ENCODE measurements at regions not wholly inside any gene's neighbourhood (a gene's known extent, or its start where the extent isn't known, plus 50 kb on each side); places are given as distances from the start of the nearest gene placed in this dataset.
"Not testable (repeated sequence)": the region's sequence is repeated elsewhere in the genome, so short reads cannot be mapped to it uniquely, and the experiment has no call there.

- Histone ChIP-seq H3K4me3 (ENCODE audit: low read depth in 1 of 2, low read length in 2 of 2) (no peak overlapping the region), H3K36me3 (ENCODE audit: control insufficient read depth in 1 of 2, insufficient read depth in 2 of 2, low read length in 2 of 2) (no peaks in the 10 kb centered on the region), H3K9me3 (ENCODE audit: control insufficient read depth in 1 of 2, low read length in 2 of 2) (peaks cover 3 to 4% of the 10 kb centered on the region in 2 donors), H3K9ac (ENCODE audit: low read depth in 1 of 2, low read length in 2 of 2) (no peak overlapping the region), H3K27me3 (ENCODE audit: control insufficient read depth in 1 of 2, insufficient read depth in 2 of 2, low read length in 2 of 2) (no peaks in the 10 kb centered on the region), H3K27ac (ENCODE audit: low read depth, low read length) (no peak overlapping the region), H3K4me1 (ENCODE audit: control insufficient read depth in 1 of 2, insufficient read depth in 2 of 2, low read length in 2 of 2) (no peaks in the 10 kb centered on the region)
These were observed 788.4 kb downstream of the AACS start for GRCh38 chr12:125853670-125854069.

GRCh38 chr12:125856366-125856765 lies 791.1 kb downstream of the AACS start:
- H3K9ac ChIP-seq (ENCODE audit: low read depth in 1 of 2, low read length in 2 of 2): no peak overlapping the region
- H3K27me3 ChIP-seq (ENCODE audit: control insufficient read depth in 1 of 2, insufficient read depth in 2 of 2, low read length in 2 of 2): no peaks in the 10 kb centered on the region
- no peak overlapping the region for H3K4me3 ChIP-seq (ENCODE audit: low read depth in 1 of 2, low read length in 2 of 2)
- no peaks in the 10 kb centered on the region for H3K36me3 ChIP-seq (ENCODE audit: control insufficient read depth in 1 of 2, insufficient read depth in 2 of 2, low read length in 2 of 2)
- H3K9me3 ChIP-seq (ENCODE audit: control insufficient read depth in 1 of 2, low read length in 2 of 2): peaks cover 3 to 4% of the 10 kb centered on the region in 2 donors
- H3K4me1 ChIP-seq (ENCODE audit: control insufficient read depth in 1 of 2, insufficient read depth in 2 of 2, low read length in 2 of 2): no peaks in the 10 kb centered on the region
- H3K27ac ChIP-seq (ENCODE audit: low read depth, low read length): no peak overlapping the region

GRCh38 chr12:125856896-125857295 lies 791.7 kb downstream of the AACS start:
- no peaks in the 10 kb centered on the region for H3K4me1 ChIP-seq (ENCODE audit: control insufficient read depth in 1 of 2, insufficient read depth in 2 of 2, low read length in 2 of 2)

GRCh38 chr12:125860672-125861288 lies 795.5 kb downstream of the AACS start:
- Histone ChIP-seq H3K4me3 (ENCODE audit: low read depth in 1 of 2, low read length in 2 of 2) (no peak overlapping the region), H3K27me3 (ENCODE audit: control insufficient read depth in 1 of 2, insufficient read depth in 2 of 2, low read length in 2 of 2) (no peaks in the 10 kb centered on the region), H3K9ac (ENCODE audit: low read depth in 1 of 2, low read length in 2 of 2) (no peak overlapping the region), H3K9me3 (ENCODE audit: control insufficient read depth in 1 of 2, low read length in 2 of 2) (peaks cover 6% of the 10 kb centered on the region in 2 donors), H3K36me3 (ENCODE audit: control insufficient read depth in 1 of 2, insufficient read depth in 2 of 2, low read length in 2 of 2) (no peaks in the 10 kb centered on the region), H3K27ac (ENCODE audit: low read depth, low read length) (no peak overlapping the region), H3K4me1 (ENCODE audit: control insufficient read depth in 1 of 2, insufficient read depth in 2 of 2, low read length in 2 of 2) (no peaks in the 10 kb centered on the region)

More at GRCh38 chr12:125856896-125857295, 791.7 kb downstream of the AACS start:
- Histone ChIP-seq H3K27me3 (ENCODE audit: control insufficient read depth in 1 of 2, insufficient read depth in 2 of 2, low read length in 2 of 2) (no peaks in the 10 kb centered on the region), H3K36me3 (ENCODE audit: control insufficient read depth in 1 of 2, insufficient read depth in 2 of 2, low read length in 2 of 2) (no peaks in the 10 kb centered on the region), H3K9ac (ENCODE audit: low read depth in 1 of 2, low read length in 2 of 2) (no peak overlapping the region), H3K4me3 (ENCODE audit: low read depth in 1 of 2, low read length in 2 of 2) (no peak overlapping the region), H3K27ac (ENCODE audit: low read depth, low read length) (no peak overlapping the region), H3K9me3 (ENCODE audit: control insufficient read depth in 1 of 2, low read length in 2 of 2) (peaks cover 3% of the 10 kb centered on the region in 2 donors)

- Histone ChIP-seq H3K9ac (ENCODE audit: low read depth in 1 of 2, low read length in 2 of 2) (no peak overlapping the region), H3K4me1 (ENCODE audit: control insufficient read depth in 1 of 2, insufficient read depth in 2 of 2, low read length in 2 of 2) (no peaks in the 10 kb centered on the region), H3K27ac (ENCODE audit: low read depth, low read length) (no peak overlapping the region), H3K27me3 (ENCODE audit: control insufficient read depth in 1 of 2, insufficient read depth in 2 of 2, low read length in 2 of 2) (no peaks in the 10 kb centered on the region), H3K9me3 (ENCODE audit: control insufficient read depth in 1 of 2, low read length in 2 of 2) (peaks cover 6% of the 10 kb centered on the region in 2 donors), H3K36me3 (ENCODE audit: control insufficient read depth in 1 of 2, insufficient read depth in 2 of 2, low read length in 2 of 2) (no peaks in the 10 kb centered on the region), H3K4me3 (ENCODE audit: low read depth in 1 of 2, low read length in 2 of 2) (no peak overlapping the region)
These were observed 796.4 kb downstream of the AACS start for GRCh38 chr12:125861299-125862281.

GRCh38 chr12:125865236-125865635 lies 800.0 kb downstream of the AACS start:
- not testable (repeated sequence) for H3K9ac ChIP-seq (ENCODE audit: low read depth in 1 of 2, low read length in 2 of 2); H3K36me3 ChIP-seq (ENCODE audit: control insufficient read depth in 1 of 2, insufficient read depth in 2 of 2, low read length in 2 of 2); H3K4me3 ChIP-seq (ENCODE audit: low read depth in 1 of 2, low read length in 2 of 2); H3K27me3 ChIP-seq (ENCODE audit: control insufficient read depth in 1 of 2, insufficient read depth in 2 of 2, low read length in 2 of 2); H3K27ac ChIP-seq (ENCODE audit: low read depth, low read length); H3K4me1 ChIP-seq (ENCODE audit: control insufficient read depth in 1 of 2, insufficient read depth in 2 of 2, low read length in 2 of 2)
- H3K9me3 ChIP-seq (ENCODE audit: control insufficient read depth in 1 of 2, low read length in 2 of 2): peaks cover 6 to 12% of the 10 kb centered on the region in 2 donors

GRCh38 chr12:125871811-125872594 lies 806.8 kb downstream of the AACS start:
- Histone ChIP-seq H3K9ac (ENCODE audit: low read depth in 1 of 2, low read length in 2 of 2) (no peak overlapping the region), H3K9me3 (ENCODE audit: control insufficient read depth in 1 of 2, low read length in 2 of 2) (peaks cover 0 to 12% of the 10 kb centered on the region in 2 donors), H3K4me3 (ENCODE audit: low read depth in 1 of 2, low read length in 2 of 2) (no peak overlapping the region), H3K27me3 (ENCODE audit: control insufficient read depth in 1 of 2, insufficient read depth in 2 of 2, low read length in 2 of 2) (no peaks in the 10 kb centered on the region), H3K27ac (ENCODE audit: low read depth, low read length) (no peak overlapping the region), H3K4me1 (ENCODE audit: control insufficient read depth in 1 of 2, insufficient read depth in 2 of 2, low read length in 2 of 2) (no peaks in the 10 kb centered on the region), H3K36me3 (ENCODE audit: control insufficient read depth in 1 of 2, insufficient read depth in 2 of 2, low read length in 2 of 2) (no peaks in the 10 kb centered on the region)

- H3K9ac ChIP-seq (ENCODE audit: low read depth in 1 of 2, low read length in 2 of 2): no peak overlapping the region
- no peaks in the 10 kb centered on the region for H3K36me3 ChIP-seq (ENCODE audit: control insufficient read depth in 1 of 2, insufficient read depth in 2 of 2, low read length in 2 of 2)
- no peak overlapping the region for H3K27ac ChIP-seq (ENCODE audit: low read depth, low read length)
- H3K4me3 ChIP-seq (ENCODE audit: low read depth in 1 of 2, low read length in 2 of 2): no peak overlapping the region
- no peaks in the 10 kb centered on the region for H3K4me1 ChIP-seq (ENCODE audit: control insufficient read depth in 1 of 2, insufficient read depth in 2 of 2, low read length in 2 of 2)
- peaks cover 0 to 8% of the 10 kb centered on the region in 2 donors for H3K9me3 ChIP-seq (ENCODE audit: control insufficient read depth in 1 of 2, low read length in 2 of 2)
- H3K27me3 ChIP-seq (ENCODE audit: control insufficient read depth in 1 of 2, insufficient read depth in 2 of 2, low read length in 2 of 2): no peaks in the 10 kb centered on the region
These were observed 807.8 kb downstream of the AACS start for GRCh38 chr12:125873016-125873415.

DNA sequence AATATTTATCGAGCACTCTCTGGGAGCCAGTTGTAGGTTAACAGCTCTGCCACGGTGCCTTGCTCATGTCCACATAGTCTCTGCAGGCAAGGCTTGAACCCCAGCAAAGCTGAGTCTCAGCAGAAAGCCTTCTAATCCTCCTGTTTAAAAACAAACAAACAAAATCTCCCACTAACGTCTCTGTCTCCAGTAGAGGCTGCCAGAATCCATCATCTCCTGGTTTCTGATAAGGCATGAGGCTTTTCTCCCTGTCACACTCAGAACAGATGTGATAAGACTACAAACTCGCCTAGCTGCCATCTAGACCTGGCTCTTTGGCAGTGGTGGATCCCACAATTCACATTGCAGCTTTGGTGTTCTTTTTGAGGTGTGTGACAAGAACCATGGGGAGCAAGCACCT lies 813.2 kb downstream of the AACS start:
- H3K27me3 ChIP-seq (ENCODE audit: control insufficient read depth in 1 of 2, insufficient read depth in 2 of 2, low read length in 2 of 2): no peaks in the 10 kb centered on the region
- H3K27ac ChIP-seq (ENCODE audit: low read depth, low read length): no peak overlapping the region
- peaks cover 0 to 2% of the 10 kb centered on the region in 2 donors for H3K9me3 ChIP-seq (ENCODE audit: control insufficient read depth in 1 of 2, low read length in 2 of 2)
- no peaks in the 10 kb centered on the region for H3K4me1 ChIP-seq (ENCODE audit: control insufficient read depth in 1 of 2, insufficient read depth in 2 of 2, low read length in 2 of 2)
- H3K9ac ChIP-seq (ENCODE audit: low read depth in 1 of 2, low read length in 2 of 2): no peak overlapping the region
- no peaks in the 10 kb centered on the region for H3K36me3 ChIP-seq (ENCODE audit: control insufficient read depth in 1 of 2, insufficient read depth in 2 of 2, low read length in 2 of 2)
- H3K4me3 ChIP-seq (ENCODE audit: low read depth in 1 of 2, low read length in 2 of 2): no peak overlapping the region

- peaks cover 0 to 5% of the 10 kb centered on the region in 2 donors for H3K9me3 ChIP-seq (ENCODE audit: control insufficient read depth in 1 of 2, low read length in 2 of 2)
- H3K4me1 ChIP-seq (ENCODE audit: control insufficient read depth in 1 of 2, insufficient read depth in 2 of 2, low read length in 2 of 2): no peaks in the 10 kb centered on the region
- H3K27ac ChIP-seq (ENCODE audit: low read depth, low read length): no peak overlapping the region
- no peak overlapping the region for H3K4me3 ChIP-seq (ENCODE audit: low read depth in 1 of 2, low read length in 2 of 2)
- no peaks in the 10 kb centered on the region for H3K27me3 ChIP-seq (ENCODE audit: control insufficient read depth in 1 of 2, insufficient read depth in 2 of 2, low read length in 2 of 2)
- no peaks in the 10 kb centered on the region for H3K36me3 ChIP-seq (ENCODE audit: control insufficient read depth in 1 of 2, insufficient read depth in 2 of 2, low read length in 2 of 2)
- H3K9ac ChIP-seq (ENCODE audit: low read depth in 1 of 2, low read length in 2 of 2): no peak overlapping the region
These were observed 816.9 kb downstream of the AACS start for GRCh38 chr12:125882141-125882540.
